ENCODE measurements at regions not wholly inside any gene's neighbourhood (a gene's known extent, or its start where the extent isn't known, plus 50 kb on each side); places are given as distances from the start of the nearest gene placed in this dataset.

GRCh38 chr4:164337219-164337944 lies 416.5 kb upstream of the SMIM31 start:
- TF ChIP-seq CTCF (IDR thresholded peaks at IDR 0.05) (no peak), ZFX (IDR thresholded peaks at IDR 0.05; ENCODE audit: borderline replicate concordance) (no peak)

Data from 22Rv1 (cell line).